ENCODE measurements at regions not wholly inside any gene's neighbourhood (a gene's known extent, or its start where the extent isn't known, plus 50 kb on each side); places are given as distances from the start of the nearest gene placed in this dataset.
"Not testable (repeated sequence)": the region's sequence is repeated elsewhere in the genome, so short reads cannot be mapped to it uniquely, and the experiment has no call there.

DNA sequence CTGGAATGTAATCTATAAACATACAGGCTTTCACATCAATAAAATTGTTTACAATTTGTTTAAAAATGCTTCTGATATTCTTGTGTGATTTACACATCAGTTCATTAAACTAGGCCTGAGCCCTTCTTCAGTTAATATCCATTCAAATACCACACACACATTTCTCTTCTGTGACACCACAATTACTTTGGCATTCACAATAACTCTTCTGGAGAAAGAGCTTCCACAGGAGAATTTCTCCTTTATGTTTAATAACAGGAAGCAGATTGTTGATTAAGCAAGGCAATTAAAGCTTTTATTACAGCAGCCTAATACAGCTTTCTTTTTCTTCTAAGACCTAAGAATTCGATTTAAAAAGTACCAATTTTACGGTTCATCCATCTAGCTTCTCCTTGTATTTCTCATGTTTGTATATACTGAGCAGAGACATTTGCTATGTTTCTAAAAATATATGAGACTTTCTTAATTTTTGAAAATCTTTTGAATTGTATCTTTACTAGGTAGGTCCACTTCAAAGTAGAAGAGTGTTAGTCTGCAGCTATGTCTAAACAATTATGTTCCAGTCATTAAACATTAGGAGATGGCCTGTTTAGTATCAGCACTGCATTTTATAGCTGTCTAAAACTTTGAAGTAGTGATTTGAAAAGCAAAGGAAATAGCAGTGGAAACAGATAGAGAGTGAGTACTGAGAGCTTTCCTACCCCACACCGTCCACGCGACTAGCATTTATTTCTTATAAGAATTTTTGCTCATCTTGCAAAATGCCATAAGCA lies 511.1 kb upstream of the UBE2E2 start:
- H3K27me3 ChIP-seq = no peaks in the 10 kb centered on the region
- H3K9me3 ChIP-seq = no peaks in the 10 kb centered on the region
- ATAC-seq = no peak
- no peak overlapping the region for H3K27ac ChIP-seq
- TF ChIP-seq POLR2A (IDR thresholded peaks at IDR 0.05) = no peak
- TF ChIP-seq, protein P1, sequence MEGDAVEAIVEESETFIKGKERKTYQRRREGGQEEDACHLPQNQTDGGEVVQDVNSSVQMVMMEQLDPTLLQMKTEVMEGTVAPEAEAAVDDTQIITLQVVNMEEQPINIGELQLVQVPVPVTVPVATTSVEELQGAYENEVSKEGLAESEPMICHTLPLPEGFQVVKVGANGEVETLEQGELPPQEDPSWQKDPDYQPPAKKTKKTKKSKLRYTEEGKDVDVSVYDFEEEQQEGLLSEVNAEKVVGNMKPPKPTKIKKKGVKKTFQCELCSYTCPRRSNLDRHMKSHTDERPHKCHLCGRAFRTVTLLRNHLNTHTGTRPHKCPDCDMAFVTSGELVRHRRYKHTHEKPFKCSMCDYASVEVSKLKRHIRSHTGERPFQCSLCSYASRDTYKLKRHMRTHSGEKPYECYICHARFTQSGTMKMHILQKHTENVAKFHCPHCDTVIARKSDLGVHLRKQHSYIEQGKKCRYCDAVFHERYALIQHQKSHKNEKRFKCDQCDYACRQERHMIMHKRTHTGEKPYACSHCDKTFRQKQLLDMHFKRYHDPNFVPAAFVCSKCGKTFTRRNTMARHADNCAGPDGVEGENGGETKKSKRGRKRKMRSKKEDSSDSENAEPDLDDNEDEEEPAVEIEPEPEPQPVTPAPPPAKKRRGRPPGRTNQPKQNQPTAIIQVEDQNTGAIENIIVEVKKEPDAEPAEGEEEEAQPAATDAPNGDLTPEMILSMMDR (IDR thresholded peaks at IDR 0.05) = no peak
- TF ChIP-seq EP300 (IDR thresholded peaks at IDR 0.05) = no peak
- no peak for TF ChIP-seq POLR2AphosphoS5 (IDR thresholded peaks at IDR 0.05)
- H3K36me3 ChIP-seq = no peaks in the 10 kb centered on the region
- peaks cover 0 to 10% (median 0%) of the 10 kb centered on the region in 3 donors for H3K4me1 ChIP-seq
- 48 to 62% methylated on average over 5 of the region's 5 CpGs for WGBS, 2 donors (ENCODE audit: low coverage in 1 of 2)
- H3K4me3 ChIP-seq = no peak overlapping the region

DNA sequence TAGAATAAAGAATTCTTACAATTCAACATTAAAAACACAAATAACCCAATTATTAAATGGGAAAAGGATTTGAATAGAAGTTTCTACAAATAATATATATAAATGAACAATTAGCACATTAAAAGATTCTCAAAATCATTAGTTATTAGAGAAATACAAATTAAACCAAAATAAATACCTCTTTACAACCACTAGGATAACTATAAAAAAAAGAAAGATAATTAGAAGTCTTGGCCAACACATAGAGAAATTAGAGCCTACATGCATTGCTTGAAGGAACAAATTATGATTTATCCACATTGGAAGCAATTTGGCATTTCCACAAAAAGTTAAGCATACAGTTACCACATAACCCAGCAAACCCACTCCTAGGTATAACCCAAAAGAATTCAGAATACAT lies 502.3 kb upstream of the UBE2E2 start:
- no peak for ATAC-seq
- no peak overlapping the region for H3K4me3 ChIP-seq

DNA sequence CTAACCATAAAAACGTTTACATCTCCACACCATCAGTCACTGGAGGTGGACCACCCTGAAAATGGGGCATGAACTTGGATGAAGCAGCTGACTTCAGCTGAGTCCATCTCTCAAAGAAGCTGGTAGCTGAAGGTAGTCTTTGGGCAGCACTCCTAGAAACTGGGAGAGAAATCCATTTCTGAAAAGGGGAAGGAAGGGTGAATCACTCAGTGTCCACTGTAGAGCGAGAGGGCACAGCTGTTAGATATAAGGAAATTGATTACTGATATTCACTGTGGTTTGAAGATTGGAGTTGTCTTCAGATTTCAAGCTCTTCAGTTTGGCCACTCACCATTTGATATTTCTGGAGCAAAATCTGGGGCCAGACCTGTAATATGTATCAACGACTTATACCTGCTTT lies 499.0 kb upstream of the UBE2E2 start:
- H3K4me1 ChIP-seq = no peaks in the 10 kb centered on the region
- 69 to 71% methylated on average over 3 of the region's 3 CpGs for WGBS, 2 donors (ENCODE audit: low coverage in 1 of 2)
- H3K27ac ChIP-seq = no peak overlapping the region
- peaks cover 0 to 15% (median 0%) of the 10 kb centered on the region in 3 donors for H3K9me3 ChIP-seq
- H3K27me3 ChIP-seq = no peaks in the 10 kb centered on the region
- no peak overlapping the region for H3K4me3 ChIP-seq
- TF ChIP-seq POLR2A (IDR thresholded peaks at IDR 0.05) (no peak), POLR2AphosphoS5 (IDR thresholded peaks at IDR 0.05) (no peak)
- TF ChIP-seq, protein P1 (IDR thresholded peaks at IDR 0.05) = no peak
- no peak for ATAC-seq
- H3K36me3 ChIP-seq = no peaks in the 10 kb centered on the region

More for the DNA sequence above, 502.3 kb upstream of the UBE2E2 start:
- Histone ChIP-seq H3K9me3 (no peaks in the 10 kb centered on the region), H3K36me3 (no peaks in the 10 kb centered on the region), H3K27ac (no peak overlapping the region), H3K27me3 (no peaks in the 10 kb centered on the region), H3K4me1 (no peaks in the 10 kb centered on the region)
- no peak for TF ChIP-seq EP300 (IDR thresholded peaks at IDR 0.05)
- TF ChIP-seq POLR2AphosphoS5 (IDR thresholded peaks at IDR 0.05) = no peak
- TF ChIP-seq, protein P1 (IDR thresholded peaks at IDR 0.05) = no peak
- no peak for TF ChIP-seq POLR2A (IDR thresholded peaks at IDR 0.05)

DNA sequence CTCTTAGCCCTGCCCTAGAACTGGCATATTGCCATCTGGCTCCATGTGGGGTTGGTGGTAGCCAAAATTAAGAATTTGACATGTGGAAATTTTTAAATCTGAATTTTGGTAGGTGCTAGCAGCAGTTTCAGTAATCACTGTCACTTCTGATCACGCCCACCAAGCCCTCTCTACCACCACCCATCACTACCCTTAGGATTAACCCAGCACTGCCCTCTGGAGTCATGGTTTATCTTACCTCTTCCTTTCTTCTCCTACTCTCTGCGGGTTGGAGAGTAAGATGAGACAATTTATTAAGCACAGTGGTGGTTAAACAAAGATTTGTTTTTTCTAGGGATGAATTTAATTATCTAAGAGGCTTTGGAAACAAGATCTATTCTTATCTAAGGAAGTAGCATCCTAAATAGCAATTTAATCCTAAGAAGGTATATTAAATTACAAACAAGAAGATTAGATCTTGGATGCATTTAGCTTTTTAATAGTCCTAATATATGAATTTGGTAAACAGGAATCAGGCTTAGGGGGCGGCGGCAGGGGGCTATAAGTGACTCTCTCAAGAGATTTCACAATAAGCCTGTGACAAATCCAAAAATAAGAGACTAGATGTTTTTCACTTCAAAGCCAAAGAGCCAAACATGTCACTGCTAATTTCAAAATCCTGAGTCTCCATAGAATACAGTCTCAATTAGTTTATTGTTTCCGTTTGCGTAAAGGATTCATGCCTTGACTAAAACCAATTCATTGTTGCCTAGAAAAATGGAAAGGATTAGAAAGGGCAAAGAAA lies 498.4 kb upstream of the UBE2E2 start:
- H3K4me1 ChIP-seq = no peaks in the 10 kb centered on the region
- ATAC-seq = no peak
- WGBS, 2 donors (ENCODE audit: low coverage in 1 of 2) = 58 to 67% methylated on average over 4 to 6 of the region's 6 CpGs
- no peaks in the 10 kb centered on the region for H3K36me3 ChIP-seq
- TF ChIP-seq POLR2AphosphoS5 (IDR thresholded peaks at IDR 0.05) (no peak), EP300 (IDR thresholded peaks at IDR 0.05) (no peak), POLR2A (IDR thresholded peaks at IDR 0.05) (no peak)
- TF ChIP-seq, protein P1 (IDR thresholded peaks at IDR 0.05) = no peak
- no peak overlapping the region for H3K4me3 ChIP-seq
- H3K27ac ChIP-seq = no peak overlapping the region
- H3K9me3 ChIP-seq = peaks cover 0 to 15% (median 0%) of the 10 kb centered on the region in 3 donors
- H3K27me3 ChIP-seq = no peaks in the 10 kb centered on the region

DNA sequence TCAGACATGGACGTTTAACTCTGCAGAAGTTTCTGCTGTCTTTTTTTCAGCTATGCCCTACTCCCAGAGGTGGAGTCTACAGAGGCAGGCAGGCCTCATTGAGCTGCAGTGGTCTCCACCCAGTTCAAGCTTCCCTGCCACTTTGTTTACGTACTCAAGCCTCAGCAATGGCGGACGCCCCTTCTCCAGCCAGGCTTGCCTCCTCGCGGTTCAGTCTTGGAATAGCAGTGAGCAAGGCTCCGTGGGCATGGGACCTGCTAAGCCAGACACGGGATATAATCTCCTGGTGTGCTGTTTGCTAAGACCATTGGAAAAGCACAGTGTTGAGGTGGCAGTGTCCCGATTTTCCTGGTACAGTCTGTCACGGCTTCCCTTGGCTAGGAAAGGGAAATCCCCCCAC lies 496.2 kb upstream of the UBE2E2 start:
- not testable (repeated sequence) for H3K27me3 ChIP-seq, ATAC-seq, H3K36me3 ChIP-seq, H3K4me1 ChIP-seq, H3K27ac ChIP-seq, H3K4me3 ChIP-seq
- WGBS, 2 donors (ENCODE audit: low coverage in 1 of 2) = 96 to 100% methylated on average over 3 to 8 of the region's 10 CpGs
- H3K9me3 ChIP-seq = peaks cover 0 to 15% (median 0%) of the 10 kb centered on the region in 3 donors

Measured in gastroesophageal sphincter (tissue), 4 donors.